Lung (tissue), 11 donors: ENCODE measurements at regions not wholly inside any gene's neighbourhood (a gene's known extent, or its start where the extent isn't known, plus 50 kb on each side); places are given as distances from the start of the nearest gene placed in this dataset.

Source experiments
- ATAC-seq: fragments of 200-7000 bp; cut with Tn5 transposase; one replicate; pipeline ENCODE4 v1.9.1; 2020; ENCODE audit warnings: moderate number of reproducible peaks; ENCODE audit not compliant: insufficient read depth, low FRiP score
- DNase-seq, 3 donors: peaks; one replicate each; pipeline ENCODE4 v3.0.0-alpha.2; 2013 to 2017
- H3K27ac ChIP-seq, 2 donors: one replicate each; pipeline ENCODE4 v1.5.1; 2013; ENCODE audit warnings: mild to moderate bottlenecking in 2 of 2, moderate library complexity in 2 of 2, control low read depth in 1 of 2, inconsistent platforms in 1 of 2, low read depth in 1 of 2, low read length in 1 of 2
- H3K27me3 ChIP-seq, 3 donors: one replicate each; pipeline ENCODE4 v1.5.1; 2013; ENCODE audit warnings: low read length in 2 of 3; ENCODE audit not compliant: control insufficient read depth in 3 of 3, insufficient read depth in 3 of 3
- H3K36me3 ChIP-seq, 4 donors: one replicate each; pipeline ENCODE4 v1.5.1; 2013; ENCODE audit warnings: low read length in 4 of 4, mild to moderate bottlenecking in 1 of 4, moderate library complexity in 1 of 4; ENCODE audit not compliant: control insufficient read depth in 4 of 4, insufficient read depth in 4 of 4
- H3K4me1 ChIP-seq, 5 donors: one replicate each; pipeline ENCODE4 v1.5.1; 2013; ENCODE audit warnings: low read length in 5 of 5, mild to moderate bottlenecking in 2 of 5, moderate library complexity in 1 of 5; ENCODE audit not compliant: control insufficient read depth in 5 of 5, insufficient read depth in 5 of 5
- H3K4me3 ChIP-seq: one replicate; pipeline ENCODE4 v1.5.1; 2013; ENCODE audit warnings: mild to moderate bottlenecking, control low read depth, moderate library complexity
- H3K9ac ChIP-seq, 2 donors: one replicate each; pipeline ENCODE4 v1.5.1; 2013; ENCODE audit warnings: low read length in 2 of 2, control low read depth in 1 of 2; ENCODE audit not compliant: insufficient read depth in 1 of 2
- H3K9me3 ChIP-seq, 4 donors: one replicate each; pipeline ENCODE4 v1.5.1; 2013; ENCODE audit warnings: low read length in 3 of 4, mild to moderate bottlenecking in 1 of 4, moderate library complexity in 1 of 4; ENCODE audit not compliant: control insufficient read depth in 4 of 4, insufficient read depth in 3 of 4
- WGBS, 2 donors: extraction: QIAGEN DNeasy Blood & Tissue Kit; methylation state at CpG; one replicate each; pipeline ENCODE4 v1.1.7; 2013; 5-methylcytosine and 5-hydroxymethylcytosine counted together
- TF ChIP-seq, protein P1 (sequence below): IDR thresholded peaks from 2 replicates; pipeline ENCODE4 v1.5.1; 2012; ENCODE audit warnings: mild to moderate bottlenecking; ENCODE audit errors: control extremely low read depth, extremely low read depth
- donor health status: control.
- donor health status: control.
- donor health status: Bipolar disorder and iron deficiency.
- donor health status: healthy.
- donor health status: DM: yes; HTN: yes; CAD: no.

DNA sequence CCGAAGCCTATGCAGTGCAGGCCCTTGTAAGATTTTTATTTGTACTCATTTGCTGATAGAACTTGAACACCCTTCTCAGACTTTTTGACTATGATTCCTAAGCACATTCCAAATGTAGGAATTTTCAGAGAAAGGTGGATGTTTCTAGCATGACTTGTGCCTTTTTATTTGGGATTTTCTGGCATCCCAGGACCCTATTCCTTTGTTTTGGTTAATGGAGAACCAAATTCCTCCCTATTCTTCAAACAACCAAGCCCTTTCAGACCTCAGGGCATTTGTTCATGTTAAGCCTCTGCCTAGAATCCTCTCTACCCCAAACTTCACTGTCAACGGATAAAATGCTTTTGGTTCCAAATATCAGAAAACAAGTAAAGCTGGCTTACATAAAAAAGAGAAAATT lies 371.1 kb downstream of the DDX10 start:
- H3K4me1 ChIP-seq: peaks cover 0 to 1% (median 0%) of the 10 kb centered on the region in 5 donors
- 88 to 91% methylated on average over 2 of the region's 2 CpGs for WGBS, 2 donors
- no peaks in the 10 kb centered on the region for H3K27me3 ChIP-seq
- H3K9me3 ChIP-seq: peaks cover 0 to 2% (median 0%) of the 10 kb centered on the region in 4 donors
- no peak overlapping the region for H3K9ac ChIP-seq
- H3K36me3 ChIP-seq: no peaks in the 10 kb centered on the region
- no peak overlapping the region for H3K27ac ChIP-seq
- TF ChIP-seq, protein P1, sequence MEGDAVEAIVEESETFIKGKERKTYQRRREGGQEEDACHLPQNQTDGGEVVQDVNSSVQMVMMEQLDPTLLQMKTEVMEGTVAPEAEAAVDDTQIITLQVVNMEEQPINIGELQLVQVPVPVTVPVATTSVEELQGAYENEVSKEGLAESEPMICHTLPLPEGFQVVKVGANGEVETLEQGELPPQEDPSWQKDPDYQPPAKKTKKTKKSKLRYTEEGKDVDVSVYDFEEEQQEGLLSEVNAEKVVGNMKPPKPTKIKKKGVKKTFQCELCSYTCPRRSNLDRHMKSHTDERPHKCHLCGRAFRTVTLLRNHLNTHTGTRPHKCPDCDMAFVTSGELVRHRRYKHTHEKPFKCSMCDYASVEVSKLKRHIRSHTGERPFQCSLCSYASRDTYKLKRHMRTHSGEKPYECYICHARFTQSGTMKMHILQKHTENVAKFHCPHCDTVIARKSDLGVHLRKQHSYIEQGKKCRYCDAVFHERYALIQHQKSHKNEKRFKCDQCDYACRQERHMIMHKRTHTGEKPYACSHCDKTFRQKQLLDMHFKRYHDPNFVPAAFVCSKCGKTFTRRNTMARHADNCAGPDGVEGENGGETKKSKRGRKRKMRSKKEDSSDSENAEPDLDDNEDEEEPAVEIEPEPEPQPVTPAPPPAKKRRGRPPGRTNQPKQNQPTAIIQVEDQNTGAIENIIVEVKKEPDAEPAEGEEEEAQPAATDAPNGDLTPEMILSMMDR: no peak
- ATAC-seq (no peak), DNase-seq (no peak)
- H3K4me3 ChIP-seq: no peak overlapping the region

- H3K9me3 ChIP-seq: no peaks in the 10 kb centered on the region
- no peak overlapping the region for H3K4me3 ChIP-seq
- peaks cover 0 to 1% (median 0%) of the 10 kb centered on the region in 5 donors for H3K4me1 ChIP-seq
- no peak overlapping the region for H3K9ac ChIP-seq
- no peak for DNase-seq
- ATAC-seq: no peak
- no peaks in the 10 kb centered on the region for H3K36me3 ChIP-seq
- no peak overlapping the region for H3K27ac ChIP-seq
- WGBS, 2 donors: 72 to 90% methylated on average over 3 of the region's 3 CpGs
- H3K27me3 ChIP-seq: no peaks in the 10 kb centered on the region
- TF ChIP-seq, protein P1: no peak
Observed at GRCh38 chr11:109037856-109038780, 373.2 kb downstream of the DDX10 start.

DNA sequence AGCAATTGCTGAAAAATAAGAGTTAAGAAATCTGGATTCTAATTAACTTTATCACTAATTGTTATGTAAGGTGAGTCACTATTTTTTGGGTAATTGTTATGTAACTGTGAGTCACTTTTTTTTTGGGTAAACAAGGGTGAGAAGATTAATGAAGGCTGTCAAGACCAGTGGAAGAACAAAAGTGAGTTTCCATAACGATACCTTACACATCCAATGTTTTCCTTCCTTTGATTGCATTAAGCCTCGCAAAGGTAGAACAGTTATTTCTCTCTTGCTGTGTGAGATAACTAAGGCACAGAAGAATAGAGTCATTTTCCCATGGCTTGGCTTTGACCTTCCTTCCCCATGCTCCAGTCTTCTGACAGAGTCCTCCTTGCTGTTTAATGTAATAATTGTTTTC lies 374.7 kb downstream of the DDX10 start:
- DNase-seq (no peak), ATAC-seq (no peak)
- 48 to 67% methylated on average over 2 of the region's 2 CpGs for WGBS, 2 donors
- H3K27ac ChIP-seq: no peak overlapping the region
- H3K9ac ChIP-seq: no peak overlapping the region
- no peaks in the 10 kb centered on the region for H3K27me3 ChIP-seq
- peaks cover 0 to 1% (median 0%) of the 10 kb centered on the region in 5 donors for H3K4me1 ChIP-seq
- no peaks in the 10 kb centered on the region for H3K9me3 ChIP-seq
- TF ChIP-seq, protein P1: no peak
- no peak overlapping the region for H3K4me3 ChIP-seq
- no peaks in the 10 kb centered on the region for H3K36me3 ChIP-seq
